HG03139 (cell line): ENCODE measurements at regions not wholly inside any gene's neighbourhood (a gene's known extent, or its start where the extent isn't known, plus 50 kb on each side); places are given as distances from the start of the nearest gene placed in this dataset.

Experiments
- ATAC-seq: cut with Tn5 transposase; IDR thresholded peaks from one replicate; pipeline ENCODE4 v1.9.1; 2021; ENCODE audit not compliant: unreplicated experiment

- ATAC-seq, result no peak
These were observed 135.3 kb upstream of the RPS23 start for GRCh38 chr5:82413302-82414040.

- no peak for ATAC-seq
These were observed 129.9 kb upstream of the RPS23 start for GRCh38 chr5:82408033-82408432.

- no peak for ATAC-seq
These were observed 128.1 kb upstream of the RPS23 start for GRCh38 chr5:82406205-82406773.

GRCh38 chr5:82405618-82406204 lies 127.6 kb upstream of the RPS23 start:
- no peak for ATAC-seq

GRCh38 chr5:82405161-82405560 lies 127.0 kb upstream of the RPS23 start:
- ATAC-seq, result no peak

GRCh38 chr5:82404382-82404945 lies 126.3 kb upstream of the RPS23 start:
- ATAC-seq, result no peak

GRCh38 chr5:82403724-82404123 lies 125.6 kb upstream of the RPS23 start:
- ATAC-seq, result no peak

- no peak for ATAC-seq
These were observed 124.9 kb upstream of the RPS23 start for GRCh38 chr5:82403026-82403425.

GRCh38 chr5:82399111-82399510 lies 121.0 kb upstream of the RPS23 start:
- ATAC-seq, result no peak

GRCh38 chr5:82397741-82398320 lies 119.7 kb upstream of the RPS23 start:
- no peak for ATAC-seq

- no peak for ATAC-seq
These were observed 118.8 kb upstream of the RPS23 start for GRCh38 chr5:82396871-82397514.

GRCh38 chr5:82396396-82396795 lies 118.2 kb upstream of the RPS23 start:
- no peak for ATAC-seq

GRCh38 chr5:82393951-82394350 lies 115.8 kb upstream of the RPS23 start:
- ATAC-seq, result no peak

GRCh38 chr5:82390088-82390487 lies 111.9 kb upstream of the RPS23 start:
- no peak for ATAC-seq

- no peak for ATAC-seq
These were observed 111.2 kb upstream of the RPS23 start for GRCh38 chr5:82389347-82389746.

- no peak for ATAC-seq
These were observed 110.0 kb upstream of the RPS23 start for GRCh38 chr5:82388181-82388580.

GRCh38 chr5:82387819-82388166 lies 109.6 kb upstream of the RPS23 start:
- no peak for ATAC-seq

GRCh38 chr5:82387001-82387818 lies 109.1 kb upstream of the RPS23 start:
- ATAC-seq, result no peak

GRCh38 chr5:82386576-82386975 lies 108.4 kb upstream of the RPS23 start:
- no peak for ATAC-seq

GRCh38 chr5:82384034-82384750 lies 106.0 kb upstream of the RPS23 start:
- no peak for ATAC-seq
